ENCODE measurements at regions not wholly inside any gene's neighbourhood (a gene's known extent, or its start where the extent isn't known, plus 50 kb on each side); places are given as distances from the start of the nearest gene placed in this dataset.

DNA sequence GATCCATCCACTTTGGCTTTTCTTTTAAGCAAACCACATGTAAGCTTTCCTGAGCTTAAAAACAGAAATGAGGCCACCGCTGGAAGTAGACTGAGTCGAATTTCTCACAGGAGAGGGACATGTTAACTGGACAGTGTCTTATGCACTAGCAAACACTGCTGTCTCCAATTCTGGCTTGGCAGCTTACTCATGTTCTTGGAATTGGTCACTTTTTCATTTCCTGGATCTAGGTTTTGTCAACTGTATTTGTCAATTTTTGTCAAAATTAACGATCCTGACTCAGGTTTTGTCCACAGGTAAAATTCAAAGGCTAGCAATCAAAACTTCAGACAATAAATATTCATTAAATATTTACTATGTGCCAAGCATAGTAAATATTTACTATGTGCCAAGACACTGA is 601.5 kb downstream of the RNF144B start:
- no peaks in the 10 kb centered on the region for H3K9me3 Mint-ChIP-seq
- H3K4me1 Mint-ChIP-seq (ENCODE audit: low read depth), result no peaks in the 10 kb centered on the region

GRCh38 chr6:18990059-18990978 is 603.2 kb downstream of the RNF144B start:
- DNase-seq (peak in 4 of 14 experiments; percentile 0 to 8 (median 2)), ATAC-seq (ENCODE audit: poor library complexity) (no peak)
- H3K9me3 Mint-ChIP-seq, result no peaks in the 10 kb centered on the region
- H3K27me3 Mint-ChIP-seq, result no peaks in the 10 kb centered on the region
- Histone ChIP-seq H3K4me3 (ENCODE audit: low read length) (no peak overlapping the region), H3K27me3 (ENCODE audit: control insufficient read depth in 1 of 2, insufficient read depth in 2 of 2, low read length in 2 of 2) (no peaks in the 10 kb centered on the region), H3K27ac (ENCODE audit: low read depth in 1 of 2, low read length in 2 of 2) (no peak overlapping the region), H3K9me3 (ENCODE audit: control insufficient read depth in 1 of 2, insufficient read depth in 1 of 2, low read length in 2 of 2) (peaks cover 0 to 4% of the 10 kb centered on the region in 2 experiments), H3K4me1 (ENCODE audit: insufficient read depth, low read length) (no peaks in the 10 kb centered on the region), H3K36me3 (ENCODE audit: insufficient read depth, low read length) (no peaks in the 10 kb centered on the region)
- no peaks in the 10 kb centered on the region for H3K4me1 Mint-ChIP-seq (ENCODE audit: low read depth)
- H3K4me3 Mint-ChIP-seq, result no peak overlapping the region
- no peaks in the 10 kb centered on the region for H3K36me3 Mint-ChIP-seq (ENCODE audit: low read depth)
- CTCF ChIA-PET, result no interaction called here
- TF ChIP-seq, protein P1, sequence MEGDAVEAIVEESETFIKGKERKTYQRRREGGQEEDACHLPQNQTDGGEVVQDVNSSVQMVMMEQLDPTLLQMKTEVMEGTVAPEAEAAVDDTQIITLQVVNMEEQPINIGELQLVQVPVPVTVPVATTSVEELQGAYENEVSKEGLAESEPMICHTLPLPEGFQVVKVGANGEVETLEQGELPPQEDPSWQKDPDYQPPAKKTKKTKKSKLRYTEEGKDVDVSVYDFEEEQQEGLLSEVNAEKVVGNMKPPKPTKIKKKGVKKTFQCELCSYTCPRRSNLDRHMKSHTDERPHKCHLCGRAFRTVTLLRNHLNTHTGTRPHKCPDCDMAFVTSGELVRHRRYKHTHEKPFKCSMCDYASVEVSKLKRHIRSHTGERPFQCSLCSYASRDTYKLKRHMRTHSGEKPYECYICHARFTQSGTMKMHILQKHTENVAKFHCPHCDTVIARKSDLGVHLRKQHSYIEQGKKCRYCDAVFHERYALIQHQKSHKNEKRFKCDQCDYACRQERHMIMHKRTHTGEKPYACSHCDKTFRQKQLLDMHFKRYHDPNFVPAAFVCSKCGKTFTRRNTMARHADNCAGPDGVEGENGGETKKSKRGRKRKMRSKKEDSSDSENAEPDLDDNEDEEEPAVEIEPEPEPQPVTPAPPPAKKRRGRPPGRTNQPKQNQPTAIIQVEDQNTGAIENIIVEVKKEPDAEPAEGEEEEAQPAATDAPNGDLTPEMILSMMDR (IDR thresholded peaks at IDR 0.05), result no peak
- no peak overlapping the region for H3K27ac Mint-ChIP-seq
- intact Hi-C loops (cut with DNase I, micrococcal nuclease), result no loop called here
- POLR2A ChIA-PET, result no interaction called here

More for the DNA sequence above, 601.5 kb downstream of the RNF144B start:
- no peaks in the 10 kb centered on the region for H3K4me1 ChIP-seq (ENCODE audit: insufficient read depth, low read length)
- intact Hi-C loops (cut with DNase I, micrococcal nuclease), result no loop called here
- TF ChIP-seq, protein P1 (IDR thresholded peaks at IDR 0.05), result no peak
- ChIA-PET CTCF (no interaction called here), POLR2A (no interaction called here)
- no peak overlapping the region for H3K4me3 Mint-ChIP-seq
- no peaks in the 10 kb centered on the region for H3K36me3 ChIP-seq (ENCODE audit: insufficient read depth, low read length)
- H3K27me3 ChIP-seq (ENCODE audit: control insufficient read depth in 1 of 2, insufficient read depth in 2 of 2, low read length in 2 of 2), result no peaks in the 10 kb centered on the region
- H3K27me3 Mint-ChIP-seq, result no peaks in the 10 kb centered on the region
- no peaks in the 10 kb centered on the region for H3K36me3 Mint-ChIP-seq (ENCODE audit: low read depth)
- DNase-seq (no peak), ATAC-seq (ENCODE audit: poor library complexity) (no peak)
- peaks cover 0 to 4% of the 10 kb centered on the region in 2 experiments for H3K9me3 ChIP-seq (ENCODE audit: control insufficient read depth in 1 of 2, insufficient read depth in 1 of 2, low read length in 2 of 2)
- H3K27ac ChIP-seq (ENCODE audit: low read depth in 1 of 2, low read length in 2 of 2), result no peak overlapping the region
- H3K4me3 ChIP-seq (ENCODE audit: low read length), result no peak overlapping the region
- no peak overlapping the region for H3K27ac Mint-ChIP-seq

DNA sequence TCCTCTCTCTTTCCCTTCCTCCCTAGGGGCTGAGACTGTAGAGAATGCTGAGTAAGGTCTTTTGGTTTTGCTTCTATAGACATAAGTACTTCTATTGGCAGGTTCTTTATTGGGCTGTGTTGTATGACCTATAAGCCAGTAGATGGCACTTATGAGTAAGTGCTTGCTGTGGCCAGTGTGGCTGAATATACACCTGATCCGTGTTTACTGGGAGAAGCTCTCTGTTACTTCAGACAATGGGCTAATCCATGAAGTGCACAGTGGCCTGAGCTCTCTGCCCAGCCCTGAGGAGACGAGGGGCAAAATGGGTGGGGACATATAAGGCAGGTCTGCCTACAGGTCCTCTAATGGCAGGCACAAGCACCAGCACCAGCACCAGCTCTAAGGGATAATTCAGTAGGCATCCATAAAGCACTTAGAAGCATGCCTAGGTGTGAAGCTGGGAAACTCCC is 610.3 kb downstream of the RNF144B start:
- no peaks in the 10 kb centered on the region for H3K27me3 ChIP-seq (ENCODE audit: control insufficient read depth in 1 of 2, insufficient read depth in 2 of 2, low read length in 2 of 2)
- ChIA-PET POLR2A (no interaction called here), CTCF (no interaction called here)
- no peaks in the 10 kb centered on the region for H3K4me1 ChIP-seq (ENCODE audit: insufficient read depth, low read length)
- H3K9me3 Mint-ChIP-seq, result peaks cover 7% of the 10 kb centered on the region
- H3K36me3 ChIP-seq (ENCODE audit: insufficient read depth, low read length), result no peaks in the 10 kb centered on the region
- no peaks in the 10 kb centered on the region for H3K27me3 Mint-ChIP-seq
- H3K4me3 Mint-ChIP-seq, result no peak overlapping the region
- DNase-seq (no peak), ATAC-seq (ENCODE audit: poor library complexity) (no peak)
- H3K36me3 Mint-ChIP-seq (ENCODE audit: low read depth), result no peaks in the 10 kb centered on the region
- no peaks in the 10 kb centered on the region for H3K4me1 Mint-ChIP-seq (ENCODE audit: low read depth)
- no peak overlapping the region for H3K27ac ChIP-seq (ENCODE audit: low read depth in 1 of 2, low read length in 2 of 2)
- peaks cover 0 to 3% of the 10 kb centered on the region in 2 experiments for H3K9me3 ChIP-seq (ENCODE audit: control insufficient read depth in 1 of 2, insufficient read depth in 1 of 2, low read length in 2 of 2)
- intact Hi-C loops (cut with DNase I, micrococcal nuclease), result no loop called here
- no peak overlapping the region for H3K27ac Mint-ChIP-seq
- no peak overlapping the region for H3K4me3 ChIP-seq (ENCODE audit: low read length)
- TF ChIP-seq, protein P1 (IDR thresholded peaks at IDR 0.05), result no peak

All from CD4-positive, alpha-beta T cell (primary cell).